ENCODE measurements at regions not wholly inside any gene's neighbourhood (a gene's known extent, or its start where the extent isn't known, plus 50 kb on each side); places are given as distances from the start of the nearest gene placed in this dataset.
A peak's percentile ranks its signal among the peaks of the same experiment; 100 is the strongest.

DNA sequence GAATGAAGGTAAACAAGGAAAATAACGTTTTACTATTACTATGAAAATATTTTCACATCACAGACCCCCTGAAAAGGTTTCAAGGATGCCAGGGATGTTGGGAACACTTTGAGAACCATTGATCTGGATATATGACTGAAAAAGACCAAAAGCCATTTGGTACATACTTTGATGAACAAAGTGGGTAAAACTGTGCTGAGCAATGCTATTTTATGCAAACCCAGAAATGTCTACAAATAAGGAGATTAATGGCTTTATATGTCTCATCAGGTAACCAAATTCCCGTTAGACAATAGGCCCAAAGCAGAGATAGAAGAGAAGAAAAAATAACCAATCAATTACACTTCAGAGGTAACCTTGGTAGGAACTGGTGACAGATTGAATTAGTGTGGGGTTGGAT lies 101.4 kb upstream of the CNKSR3 start:
- H3K36me3 Mint-ChIP-seq (ENCODE audit: low read depth): no peaks in the 10 kb centered on the region
- H3K27me3 Mint-ChIP-seq (ENCODE audit: low read depth): no peaks in the 10 kb centered on the region
- TF ChIP-seq, protein P1, sequence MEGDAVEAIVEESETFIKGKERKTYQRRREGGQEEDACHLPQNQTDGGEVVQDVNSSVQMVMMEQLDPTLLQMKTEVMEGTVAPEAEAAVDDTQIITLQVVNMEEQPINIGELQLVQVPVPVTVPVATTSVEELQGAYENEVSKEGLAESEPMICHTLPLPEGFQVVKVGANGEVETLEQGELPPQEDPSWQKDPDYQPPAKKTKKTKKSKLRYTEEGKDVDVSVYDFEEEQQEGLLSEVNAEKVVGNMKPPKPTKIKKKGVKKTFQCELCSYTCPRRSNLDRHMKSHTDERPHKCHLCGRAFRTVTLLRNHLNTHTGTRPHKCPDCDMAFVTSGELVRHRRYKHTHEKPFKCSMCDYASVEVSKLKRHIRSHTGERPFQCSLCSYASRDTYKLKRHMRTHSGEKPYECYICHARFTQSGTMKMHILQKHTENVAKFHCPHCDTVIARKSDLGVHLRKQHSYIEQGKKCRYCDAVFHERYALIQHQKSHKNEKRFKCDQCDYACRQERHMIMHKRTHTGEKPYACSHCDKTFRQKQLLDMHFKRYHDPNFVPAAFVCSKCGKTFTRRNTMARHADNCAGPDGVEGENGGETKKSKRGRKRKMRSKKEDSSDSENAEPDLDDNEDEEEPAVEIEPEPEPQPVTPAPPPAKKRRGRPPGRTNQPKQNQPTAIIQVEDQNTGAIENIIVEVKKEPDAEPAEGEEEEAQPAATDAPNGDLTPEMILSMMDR (IDR thresholded peaks at IDR 0.05): no peak
- no peak overlapping the region for H3K4me3 Mint-ChIP-seq (ENCODE audit: unreplicated experiment)
- no peak for DNase-seq (ENCODE audit: low spot score)
- H3K4me1 Mint-ChIP-seq (ENCODE audit: low read depth): peaks cover 19% of the 10 kb centered on the region
- H3K9me3 Mint-ChIP-seq (ENCODE audit: low read depth): no peaks in the 10 kb centered on the region
- H3K27ac Mint-ChIP-seq (ENCODE audit: unreplicated experiment): no peak overlapping the region

DNA sequence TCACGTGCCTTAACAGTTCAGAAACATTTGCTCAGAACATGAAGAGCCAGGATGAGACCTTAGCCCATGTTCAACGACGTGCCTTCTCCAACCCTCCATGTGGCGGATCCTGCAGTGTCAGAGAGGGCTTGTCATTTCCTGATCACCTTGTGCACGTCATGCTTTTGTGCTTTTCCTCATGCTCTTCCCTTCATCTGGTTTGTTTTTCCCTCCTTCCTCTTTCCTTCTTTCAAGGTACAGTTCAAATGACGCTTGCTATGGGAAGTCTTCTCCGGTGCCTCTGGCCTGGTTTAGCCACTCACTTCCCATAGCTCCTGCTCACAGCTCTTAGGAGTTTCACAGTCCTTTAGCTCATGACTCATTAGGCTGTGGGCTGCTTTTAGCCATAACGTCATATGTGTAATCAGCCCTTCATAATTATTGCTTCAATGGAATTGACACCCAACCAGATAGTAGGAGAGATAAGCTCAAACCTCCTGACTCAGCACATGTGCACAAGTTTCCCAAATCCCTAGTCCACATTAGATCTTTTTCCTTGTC lies 102.7 kb upstream of the CNKSR3 start:
- Mint-ChIP-seq H3K36me3 (ENCODE audit: low read depth) (no peaks in the 10 kb centered on the region), H3K27ac (ENCODE audit: unreplicated experiment) (peak overlapping the region; percentile 7), H3K27me3 (ENCODE audit: low read depth) (no peaks in the 10 kb centered on the region), H3K9me3 (ENCODE audit: low read depth) (no peaks in the 10 kb centered on the region), H3K4me3 (ENCODE audit: unreplicated experiment) (no peak overlapping the region), H3K4me1 (ENCODE audit: low read depth) (peaks cover 15% of the 10 kb centered on the region)
- TF ChIP-seq, protein P1 (IDR thresholded peaks at IDR 0.05): no peak
- DNase-seq (ENCODE audit: low spot score): no peak

DNA sequence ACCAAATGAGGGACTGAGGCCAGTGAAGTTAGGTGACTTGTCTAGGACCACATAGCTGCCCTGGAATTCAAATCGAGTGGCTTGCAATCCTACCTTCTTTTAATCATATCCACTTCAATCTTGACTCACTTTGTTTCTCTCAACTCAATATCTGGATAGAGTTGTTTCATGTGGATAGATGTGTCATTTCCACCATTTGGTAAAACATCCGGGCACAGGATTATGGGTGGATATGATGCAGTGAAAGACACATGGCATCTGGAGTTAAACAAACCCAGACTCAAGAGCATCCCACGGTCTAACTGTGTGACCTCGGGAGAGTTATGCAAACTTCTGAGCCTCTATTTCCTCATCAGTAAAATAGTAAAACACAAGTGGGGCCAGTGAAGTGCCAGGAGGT lies 103.6 kb upstream of the CNKSR3 start:
- Mint-ChIP-seq H3K4me1 (ENCODE audit: low read depth) (peaks cover 19% of the 10 kb centered on the region), H3K4me3 (ENCODE audit: unreplicated experiment) (no peak overlapping the region), H3K36me3 (ENCODE audit: low read depth) (no peaks in the 10 kb centered on the region), H3K27ac (ENCODE audit: unreplicated experiment) (no peak overlapping the region), H3K27me3 (ENCODE audit: low read depth) (no peaks in the 10 kb centered on the region), H3K9me3 (ENCODE audit: low read depth) (no peaks in the 10 kb centered on the region)
- no peak for DNase-seq (ENCODE audit: low spot score)
- TF ChIP-seq, protein P1 (IDR thresholded peaks at IDR 0.05): no peak

DNA sequence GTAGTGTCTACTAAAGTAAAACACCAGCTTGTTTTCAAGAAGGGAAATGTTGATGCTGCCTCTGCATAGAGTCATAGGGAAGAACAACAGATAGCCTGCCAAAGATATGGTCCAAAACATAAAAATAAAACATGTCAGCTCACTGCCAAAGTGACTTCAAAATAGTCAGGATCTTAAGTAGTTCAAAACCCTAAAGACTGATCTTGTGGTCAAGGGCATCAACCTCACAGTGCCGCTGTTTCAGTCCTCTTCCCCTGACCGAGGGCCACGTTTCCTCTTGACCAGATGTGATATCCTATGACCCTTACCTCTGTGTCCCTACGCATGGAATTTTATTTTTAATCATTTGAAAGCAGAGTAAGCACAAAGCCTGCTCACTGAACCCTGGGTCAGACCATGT lies 104.2 kb upstream of the CNKSR3 start:
- Mint-ChIP-seq H3K27me3 (ENCODE audit: low read depth) (no peaks in the 10 kb centered on the region), H3K4me3 (ENCODE audit: unreplicated experiment) (no peak overlapping the region), H3K9me3 (ENCODE audit: low read depth) (no peaks in the 10 kb centered on the region), H3K4me1 (ENCODE audit: low read depth) (peaks cover 23% of the 10 kb centered on the region), H3K27ac (ENCODE audit: unreplicated experiment) (no peak overlapping the region), H3K36me3 (ENCODE audit: low read depth) (no peaks in the 10 kb centered on the region)
- TF ChIP-seq, protein P1 (IDR thresholded peaks at IDR 0.05): no peak
- no peak for DNase-seq (ENCODE audit: low spot score)

DNA sequence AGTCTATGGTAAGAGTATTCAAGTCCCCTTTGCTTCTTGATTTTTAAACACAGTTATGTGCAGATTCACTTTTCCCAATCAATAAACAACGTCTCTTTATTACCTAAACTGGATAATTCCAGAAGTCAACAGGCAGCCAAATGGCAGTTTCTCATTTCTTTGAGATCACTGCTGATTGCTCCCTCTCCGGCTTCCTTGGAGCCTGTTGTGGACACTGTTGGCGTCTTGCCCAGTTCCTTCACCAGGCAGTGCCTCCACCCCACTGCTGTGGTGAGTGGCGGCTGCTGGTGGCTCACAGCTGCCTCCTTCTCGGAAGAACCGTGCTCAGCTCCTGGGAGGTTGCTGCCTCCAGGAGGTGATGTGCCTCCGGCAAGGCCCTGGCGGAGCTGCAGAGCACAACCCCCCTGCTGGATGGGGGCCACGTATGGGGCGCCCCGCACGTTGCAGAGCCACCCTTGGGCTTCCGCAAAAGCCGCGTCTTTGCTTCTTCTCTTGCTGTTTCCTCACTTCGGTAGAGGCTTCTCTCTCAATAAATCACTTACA lies 105.1 kb upstream of the CNKSR3 start:
- no peaks in the 10 kb centered on the region for H3K27me3 Mint-ChIP-seq (ENCODE audit: low read depth)
- H3K27ac Mint-ChIP-seq (ENCODE audit: unreplicated experiment): no peak overlapping the region
- no peaks in the 10 kb centered on the region for H3K36me3 Mint-ChIP-seq (ENCODE audit: low read depth)
- TF ChIP-seq, protein P1 (IDR thresholded peaks at IDR 0.05): no peak
- H3K9me3 Mint-ChIP-seq (ENCODE audit: low read depth): no peaks in the 10 kb centered on the region
- peaks cover 23% of the 10 kb centered on the region for H3K4me1 Mint-ChIP-seq (ENCODE audit: low read depth)
- H3K4me3 Mint-ChIP-seq (ENCODE audit: unreplicated experiment): no peak overlapping the region
- no peak for DNase-seq (ENCODE audit: low spot score)
